ENCODE measurements at regions not wholly inside any gene's neighbourhood (a gene's known extent, or its start where the extent isn't known, plus 50 kb on each side); places are given as distances from the start of the nearest gene placed in this dataset.

DNA sequence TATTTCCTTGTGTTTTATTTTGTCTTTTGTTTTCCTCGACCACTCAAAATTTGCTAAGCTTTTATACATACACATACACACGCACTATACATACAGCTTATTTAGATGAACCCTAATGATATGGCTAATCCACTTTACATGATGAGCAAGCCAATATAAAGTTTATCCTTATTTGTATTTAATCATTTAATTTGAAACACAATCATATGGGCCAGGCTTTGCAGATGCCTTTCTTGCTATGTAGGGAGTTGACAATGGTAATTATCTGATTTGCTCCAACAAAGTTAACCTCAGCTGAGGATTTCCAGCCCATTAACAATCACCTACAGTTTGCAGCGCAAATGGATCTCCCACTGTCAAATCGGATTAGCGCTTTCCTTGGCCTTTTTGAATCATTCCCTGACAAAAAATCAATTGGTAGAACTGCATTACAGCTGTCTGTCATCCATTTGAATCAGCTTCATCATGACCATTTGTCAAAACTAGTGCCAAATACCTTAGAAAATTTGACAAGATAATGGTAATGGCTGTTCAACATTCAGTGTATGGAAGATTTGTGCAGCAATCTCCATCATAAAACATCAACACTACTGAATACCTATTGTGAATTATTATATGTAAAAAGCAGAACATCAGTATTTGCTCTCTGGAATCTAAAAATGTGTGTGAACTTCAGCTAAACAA is 352.6 kb downstream of the MRPL39 start:
- no peak for DNase-seq
- Histone ChIP-seq H3K27me3 (no peaks in the 10 kb centered on the region), H3K4me3 (no peak overlapping the region), H3K4me1 (no peaks in the 10 kb centered on the region), H3K27ac (no peak overlapping the region), H3K36me3 (no peaks in the 10 kb centered on the region), H3K9me3 (no peaks in the 10 kb centered on the region)
- intact Hi-C loops (cut with DNase I) = no loop called here
- TF ChIP-seq POLR2AphosphoS5 (IDR thresholded peaks at IDR 0.05) (no peak), EP300 (IDR thresholded peaks at IDR 0.05) (no peak), POLR2A (IDR thresholded peaks at IDR 0.05) (no peak)
- TF ChIP-seq, protein P1, sequence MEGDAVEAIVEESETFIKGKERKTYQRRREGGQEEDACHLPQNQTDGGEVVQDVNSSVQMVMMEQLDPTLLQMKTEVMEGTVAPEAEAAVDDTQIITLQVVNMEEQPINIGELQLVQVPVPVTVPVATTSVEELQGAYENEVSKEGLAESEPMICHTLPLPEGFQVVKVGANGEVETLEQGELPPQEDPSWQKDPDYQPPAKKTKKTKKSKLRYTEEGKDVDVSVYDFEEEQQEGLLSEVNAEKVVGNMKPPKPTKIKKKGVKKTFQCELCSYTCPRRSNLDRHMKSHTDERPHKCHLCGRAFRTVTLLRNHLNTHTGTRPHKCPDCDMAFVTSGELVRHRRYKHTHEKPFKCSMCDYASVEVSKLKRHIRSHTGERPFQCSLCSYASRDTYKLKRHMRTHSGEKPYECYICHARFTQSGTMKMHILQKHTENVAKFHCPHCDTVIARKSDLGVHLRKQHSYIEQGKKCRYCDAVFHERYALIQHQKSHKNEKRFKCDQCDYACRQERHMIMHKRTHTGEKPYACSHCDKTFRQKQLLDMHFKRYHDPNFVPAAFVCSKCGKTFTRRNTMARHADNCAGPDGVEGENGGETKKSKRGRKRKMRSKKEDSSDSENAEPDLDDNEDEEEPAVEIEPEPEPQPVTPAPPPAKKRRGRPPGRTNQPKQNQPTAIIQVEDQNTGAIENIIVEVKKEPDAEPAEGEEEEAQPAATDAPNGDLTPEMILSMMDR (IDR thresholded peaks at IDR 0.05) = no peak
- WGBS, 2 donors = 89 to 91% methylated on average over 5 of the region's 5 CpGs

- Histone ChIP-seq H3K9me3 (no peaks in the 10 kb centered on the region), H3K4me1 (no peaks in the 10 kb centered on the region), H3K27me3 (no peaks in the 10 kb centered on the region), H3K4me3 (no peak overlapping the region), H3K27ac (no peak overlapping the region), H3K36me3 (no peaks in the 10 kb centered on the region)
- TF ChIP-seq POLR2A (IDR thresholded peaks at IDR 0.05) (no peak), EP300 (IDR thresholded peaks at IDR 0.05) (no peak), POLR2AphosphoS5 (IDR thresholded peaks at IDR 0.05) (no peak)
- TF ChIP-seq, protein P1 (IDR thresholded peaks at IDR 0.05) = no peak
- no peak for DNase-seq
- intact Hi-C loops (cut with DNase I) = no loop called here
- 88 to 95% methylated on average over 1 of the region's 1 CpG for WGBS, 2 donors
Observed at GRCh38 chr21:25246546-25246945, 360.7 kb downstream of the MRPL39 start.

GRCh38 chr21:25244735-25245134 is 362.5 kb downstream of the MRPL39 start:
- Histone ChIP-seq H3K9me3 (no peaks in the 10 kb centered on the region), H3K36me3 (no peaks in the 10 kb centered on the region), H3K4me1 (no peaks in the 10 kb centered on the region), H3K27me3 (no peaks in the 10 kb centered on the region), H3K4me3 (no peak overlapping the region), H3K27ac (no peak overlapping the region)
- DNase-seq = no peak
- TF ChIP-seq, protein P1 (IDR thresholded peaks at IDR 0.05) = no peak
- no peak for TF ChIP-seq EP300 (IDR thresholded peaks at IDR 0.05)
- no peak for TF ChIP-seq POLR2AphosphoS5 (IDR thresholded peaks at IDR 0.05)
- TF ChIP-seq POLR2A (IDR thresholded peaks at IDR 0.05) = no peak
- WGBS, 2 donors = 91 to 92% methylated on average over 1 of the region's 1 CpG
- intact Hi-C loops (cut with DNase I) = no loop called here

DNA sequence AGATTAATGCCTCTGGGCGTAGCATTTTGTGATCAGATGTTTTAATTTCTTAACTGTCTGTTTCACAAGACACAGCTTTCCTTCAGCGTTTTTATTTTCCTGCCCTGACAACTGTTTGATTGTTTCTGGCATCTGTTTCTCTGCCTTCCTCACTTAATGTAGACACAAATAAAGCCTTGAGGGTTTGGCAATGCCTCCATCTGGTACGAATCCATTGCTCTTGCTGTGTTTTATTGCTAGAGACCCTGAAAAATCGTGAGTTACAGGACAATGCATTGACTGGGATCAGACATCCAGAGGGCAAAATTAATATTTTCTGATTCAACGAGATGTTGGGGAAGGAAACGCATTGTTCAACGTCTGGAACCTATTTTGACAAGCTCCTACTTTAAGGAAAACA is 363.5 kb downstream of the MRPL39 start:
- no peak for DNase-seq
- H3K27me3 ChIP-seq = no peaks in the 10 kb centered on the region
- no peaks in the 10 kb centered on the region for H3K4me1 ChIP-seq
- H3K9me3 ChIP-seq = no peaks in the 10 kb centered on the region
- no peak overlapping the region for H3K4me3 ChIP-seq
- H3K36me3 ChIP-seq = no peaks in the 10 kb centered on the region
- intact Hi-C loops (cut with DNase I) = no loop called here
- TF ChIP-seq, protein P1 (IDR thresholded peaks at IDR 0.05) = no peak
- TF ChIP-seq POLR2A (IDR thresholded peaks at IDR 0.05) (no peak), POLR2AphosphoS5 (IDR thresholded peaks at IDR 0.05) (no peak), EP300 (IDR thresholded peaks at IDR 0.05) (no peak)
- no peak overlapping the region for H3K27ac ChIP-seq
- WGBS, 2 donors = 57 to 66% methylated on average over 7 of the region's 7 CpGs

GRCh38 chr21:25240974-25241373 is 366.3 kb downstream of the MRPL39 start:
- no peak overlapping the region for H3K4me3 ChIP-seq
- no peaks in the 10 kb centered on the region for H3K27me3 ChIP-seq
- H3K9me3 ChIP-seq = no peaks in the 10 kb centered on the region
- 62 to 82% methylated on average over 1 of the region's 1 CpG for WGBS, 2 donors
- no peak for DNase-seq
- TF ChIP-seq EP300 (IDR thresholded peaks at IDR 0.05) (no peak), POLR2AphosphoS5 (IDR thresholded peaks at IDR 0.05) (no peak), POLR2A (IDR thresholded peaks at IDR 0.05) (no peak)
- TF ChIP-seq, protein P1 (IDR thresholded peaks at IDR 0.05) = no peak
- no peak overlapping the region for H3K27ac ChIP-seq
- H3K4me1 ChIP-seq = no peaks in the 10 kb centered on the region
- intact Hi-C loops (cut with DNase I) = no loop called here
- no peaks in the 10 kb centered on the region for H3K36me3 ChIP-seq
